ENCODE measurements at regions not wholly inside any gene's neighbourhood (a gene's known extent, or its start where the extent isn't known, plus 50 kb on each side); places are given as distances from the start of the nearest gene placed in this dataset.
A peak's percentile ranks its signal among the peaks of the same experiment; 100 is the strongest.

DNA sequence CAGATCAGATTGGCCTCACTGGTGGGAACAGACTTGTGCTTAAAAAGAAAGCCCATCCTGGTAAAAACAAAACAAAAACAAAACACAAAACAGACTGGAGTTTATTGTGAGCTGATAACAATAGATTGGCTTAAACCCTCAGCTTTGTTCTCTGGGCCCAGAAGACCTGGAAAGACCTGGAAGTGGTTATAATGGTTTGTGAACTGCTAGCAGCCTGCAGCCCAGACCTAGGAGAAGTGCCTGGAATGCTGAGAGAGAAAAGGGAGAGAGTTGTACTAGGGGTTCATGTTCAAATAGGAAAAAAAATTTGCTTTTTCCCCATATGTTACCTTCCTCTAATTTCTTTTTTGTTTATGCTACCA is 396.6 kb downstream of the DMAC1 start:
- Mint-ChIP-seq H3K4me1 (ENCODE audit: low read depth) (peaks cover 11% of the 10 kb centered on the region), H3K4me3 (ENCODE audit: low read depth) (no peak overlapping the region), H3K36me3 (ENCODE audit: insufficient read depth) (no peaks in the 10 kb centered on the region), H3K27ac (no peak overlapping the region), H3K27me3 (peaks cover 34% of the 10 kb centered on the region), H3K9me3 (ENCODE audit: low read depth) (peaks cover 4% of the 10 kb centered on the region)
- no peak for DNase-seq (ENCODE audit: low spot score, unreplicated experiment)
- TF ChIP-seq, protein P1, sequence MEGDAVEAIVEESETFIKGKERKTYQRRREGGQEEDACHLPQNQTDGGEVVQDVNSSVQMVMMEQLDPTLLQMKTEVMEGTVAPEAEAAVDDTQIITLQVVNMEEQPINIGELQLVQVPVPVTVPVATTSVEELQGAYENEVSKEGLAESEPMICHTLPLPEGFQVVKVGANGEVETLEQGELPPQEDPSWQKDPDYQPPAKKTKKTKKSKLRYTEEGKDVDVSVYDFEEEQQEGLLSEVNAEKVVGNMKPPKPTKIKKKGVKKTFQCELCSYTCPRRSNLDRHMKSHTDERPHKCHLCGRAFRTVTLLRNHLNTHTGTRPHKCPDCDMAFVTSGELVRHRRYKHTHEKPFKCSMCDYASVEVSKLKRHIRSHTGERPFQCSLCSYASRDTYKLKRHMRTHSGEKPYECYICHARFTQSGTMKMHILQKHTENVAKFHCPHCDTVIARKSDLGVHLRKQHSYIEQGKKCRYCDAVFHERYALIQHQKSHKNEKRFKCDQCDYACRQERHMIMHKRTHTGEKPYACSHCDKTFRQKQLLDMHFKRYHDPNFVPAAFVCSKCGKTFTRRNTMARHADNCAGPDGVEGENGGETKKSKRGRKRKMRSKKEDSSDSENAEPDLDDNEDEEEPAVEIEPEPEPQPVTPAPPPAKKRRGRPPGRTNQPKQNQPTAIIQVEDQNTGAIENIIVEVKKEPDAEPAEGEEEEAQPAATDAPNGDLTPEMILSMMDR (IDR thresholded peaks at IDR 0.05; ENCODE audit: unreplicated experiment): no peak

DNA sequence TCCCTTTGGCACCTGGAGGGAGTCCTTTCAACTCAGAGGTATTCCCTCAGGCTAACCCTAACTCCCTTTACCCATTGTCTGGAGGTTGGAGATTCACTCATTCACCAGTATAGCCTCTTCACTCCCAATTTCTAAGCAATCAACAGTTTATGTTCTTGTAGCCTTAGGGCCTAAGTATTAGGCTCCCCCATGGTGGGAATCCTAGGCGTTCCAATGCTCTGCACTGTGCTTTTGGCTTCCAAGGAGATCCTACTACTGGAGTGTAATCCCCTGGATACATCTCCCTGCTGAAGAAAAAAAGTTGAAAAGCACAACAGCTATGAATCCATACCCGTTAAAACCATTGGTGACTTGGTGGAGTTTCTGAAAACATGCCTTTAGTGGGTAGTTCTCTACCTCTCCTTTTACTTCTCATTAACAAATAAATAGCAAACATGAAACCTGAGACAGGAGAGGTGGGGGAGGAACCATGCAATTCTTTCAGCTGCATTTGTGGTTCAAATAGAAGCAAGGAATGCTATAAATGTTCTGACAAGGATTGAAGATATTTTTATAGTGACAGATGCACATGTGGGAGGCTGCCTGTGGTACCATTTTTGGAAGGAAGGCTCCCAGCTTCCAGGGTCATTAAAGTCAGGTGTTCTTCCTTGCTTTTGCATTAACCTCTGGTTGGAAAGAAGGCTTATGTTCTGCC is 397.1 kb downstream of the DMAC1 start:
- Mint-ChIP-seq H3K27ac (no peak overlapping the region), H3K4me3 (ENCODE audit: low read depth) (no peak overlapping the region)
- DNase-seq (ENCODE audit: low spot score, unreplicated experiment): no peak

DNA sequence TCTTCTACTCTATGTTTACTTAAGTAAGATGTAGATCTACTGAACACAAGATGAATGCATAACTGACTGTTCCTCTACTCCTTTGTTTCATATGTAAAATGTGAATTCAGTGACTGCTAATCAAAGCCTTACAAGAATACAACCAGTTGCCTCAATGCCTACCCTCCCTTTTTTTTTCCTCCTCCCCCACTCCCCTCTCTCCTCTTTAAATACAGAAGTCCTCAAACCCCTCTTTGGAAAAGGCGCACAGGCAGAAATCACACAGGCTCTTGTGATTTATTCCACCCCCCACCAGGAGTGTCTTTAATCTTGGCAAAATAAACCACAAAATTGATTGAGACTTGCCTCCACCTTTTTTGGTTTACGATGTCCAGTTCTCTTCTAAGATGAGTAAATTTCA is 398.5 kb downstream of the DMAC1 start:
- TF ChIP-seq, protein P1 (IDR thresholded peaks at IDR 0.05; ENCODE audit: unreplicated experiment): no peak
- H3K4me3 Mint-ChIP-seq (ENCODE audit: low read depth): no peak overlapping the region
- H3K27me3 Mint-ChIP-seq: peaks cover 28% of the 10 kb centered on the region
- DNase-seq (ENCODE audit: low spot score, unreplicated experiment): no peak
- peaks cover 18% of the 10 kb centered on the region for H3K4me1 Mint-ChIP-seq (ENCODE audit: low read depth)
- H3K36me3 Mint-ChIP-seq (ENCODE audit: insufficient read depth): no peaks in the 10 kb centered on the region
- no peaks in the 10 kb centered on the region for H3K9me3 Mint-ChIP-seq (ENCODE audit: low read depth)
- no peak overlapping the region for H3K27ac Mint-ChIP-seq

More for the DNA sequence above, 397.1 kb downstream of the DMAC1 start:
- Mint-ChIP-seq H3K9me3 (ENCODE audit: low read depth) (peaks cover under 1% of the 10 kb centered on the region), H3K36me3 (ENCODE audit: insufficient read depth) (no peaks in the 10 kb centered on the region), H3K27me3 (peaks cover 34% of the 10 kb centered on the region), H3K4me1 (ENCODE audit: low read depth) (peaks cover 13% of the 10 kb centered on the region)
- TF ChIP-seq, protein P1 (IDR thresholded peaks at IDR 0.05; ENCODE audit: unreplicated experiment): no peak

DNA sequence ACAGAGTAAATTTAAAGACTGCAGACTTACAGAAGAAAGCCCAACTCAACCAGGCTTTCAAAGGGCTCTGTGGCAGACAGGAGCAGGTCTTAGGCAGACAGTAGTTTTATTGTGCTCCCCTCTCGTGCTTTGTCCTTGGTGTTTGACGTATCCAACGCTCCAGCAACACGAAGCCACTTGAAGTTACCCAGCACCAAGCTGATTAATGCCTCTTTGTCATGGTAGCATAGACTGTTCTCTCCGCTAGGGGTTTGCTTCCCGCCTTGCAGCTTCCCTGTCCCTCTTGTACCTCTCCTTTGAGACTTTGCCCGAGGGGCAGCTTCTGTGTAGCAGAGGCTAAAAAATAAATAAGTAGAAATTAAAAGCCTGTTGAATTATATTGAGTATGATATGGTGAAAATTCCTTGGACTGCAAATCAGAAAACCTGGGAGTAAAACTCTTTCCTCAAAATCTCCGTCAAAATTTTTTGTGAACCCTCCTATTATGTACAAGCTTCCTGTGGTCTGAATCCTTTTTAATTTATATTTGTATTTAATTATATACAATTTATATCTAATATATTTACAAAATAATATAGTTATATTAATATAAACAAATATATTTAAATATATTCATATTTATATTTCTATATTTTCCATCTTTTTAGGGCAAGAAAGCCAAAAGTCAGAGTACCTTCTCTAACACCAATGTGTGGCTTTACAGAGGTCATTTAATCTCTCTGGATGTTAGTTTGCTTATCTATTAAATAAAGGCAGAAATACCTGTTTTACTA is 405.4 kb downstream of the DMAC1 start:
- Mint-ChIP-seq H3K36me3 (ENCODE audit: insufficient read depth) (no peaks in the 10 kb centered on the region), H3K27me3 (peaks cover 27% of the 10 kb centered on the region), H3K4me1 (ENCODE audit: low read depth) (peaks cover 6% of the 10 kb centered on the region), H3K4me3 (ENCODE audit: low read depth) (no peak overlapping the region), H3K27ac (no peak overlapping the region), H3K9me3 (ENCODE audit: low read depth) (no peaks in the 10 kb centered on the region)
- TF ChIP-seq, protein P1 (IDR thresholded peaks at IDR 0.05; ENCODE audit: unreplicated experiment): peak; percentile 34
- no peak for DNase-seq (ENCODE audit: low spot score, unreplicated experiment)

DNA sequence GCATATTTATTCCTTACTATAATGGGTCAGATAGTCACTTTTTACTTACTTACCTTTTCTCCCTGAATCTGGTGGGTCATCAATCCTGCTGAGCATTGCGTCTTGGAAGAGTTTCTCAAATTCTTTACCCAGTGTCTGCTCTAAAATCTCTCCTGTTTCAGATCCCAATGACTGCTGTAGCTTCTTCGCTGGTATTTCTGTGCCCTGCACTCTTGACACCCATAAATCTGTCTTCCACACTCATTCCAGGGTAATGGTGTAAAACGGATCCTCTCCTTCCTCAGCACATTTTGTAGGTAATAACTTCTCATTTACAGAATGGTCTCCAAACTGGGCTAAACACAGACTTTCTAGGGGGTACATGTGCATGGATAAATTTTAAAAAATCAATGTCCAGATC is 407.4 kb downstream of the DMAC1 start:
- H3K36me3 Mint-ChIP-seq (ENCODE audit: insufficient read depth): no peaks in the 10 kb centered on the region
- peaks cover 29% of the 10 kb centered on the region for H3K27me3 Mint-ChIP-seq
- H3K4me3 Mint-ChIP-seq (ENCODE audit: low read depth): no peak overlapping the region
- H3K27ac Mint-ChIP-seq: no peak overlapping the region
- no peaks in the 10 kb centered on the region for H3K9me3 Mint-ChIP-seq (ENCODE audit: low read depth)
- no peak for DNase-seq (ENCODE audit: low spot score, unreplicated experiment)
- peaks cover 2% of the 10 kb centered on the region for H3K4me1 Mint-ChIP-seq (ENCODE audit: low read depth)
- TF ChIP-seq, protein P1 (IDR thresholded peaks at IDR 0.05; ENCODE audit: unreplicated experiment): no peak

Data from progenitor cell of endocrine pancreas (in vitro differentiated cells).